Naive B cell (primary cell): ENCODE measurements at regions not wholly inside any gene's neighbourhood (a gene's known extent, or its start where the extent isn't known, plus 50 kb on each side); places are given as distances from the start of the nearest gene placed in this dataset.

Experiments used
- ATAC-seq, 2 donors: fragments of 150-1000 bp; cut with Tn5 transposase; 2 replicates each; pipeline ENCODE4 v1.10.0; 2021; ENCODE audit warnings: low read depth in 2 of 2, mild to moderate bottlenecking in 2 of 2, moderate library complexity in 2 of 2
- DNase-seq: peaks from one replicate; pipeline ENCODE4 v3.0.0; 2022
- H3K27ac Mint-ChIP-seq, 6 donors: one replicate each; pipeline ENCODE4 v1.8.0; 2020 to 2022; ENCODE audit warnings: mild to moderate bottlenecking in 6 of 6, mixed read lengths in 6 of 6, moderate library complexity in 5 of 6, inconsistent platforms in 2 of 6
- H3K27me3 Mint-ChIP-seq, 3 donors: one replicate each; pipeline ENCODE4 v1.8.0; 2021 to 2022; ENCODE audit warnings: mixed read lengths in 3 of 3, mild to moderate bottlenecking in 1 of 3
- H3K36me3 Mint-ChIP-seq, 2 donors: one replicate each; pipeline ENCODE4 v1.8.0; 2020 to 2022; ENCODE audit warnings: mixed read lengths in 2 of 2, inconsistent platforms in 1 of 2, mild to moderate bottlenecking in 1 of 2
- H3K4me1 Mint-ChIP-seq, 3 donors: one replicate each; pipeline ENCODE4 v1.8.0; 2020 to 2022; ENCODE audit warnings: mixed read lengths in 3 of 3, inconsistent platforms in 1 of 3, mild to moderate bottlenecking in 1 of 3, moderate library complexity in 1 of 3
- H3K4me3 Mint-ChIP-seq, 8 donors: one replicate each; pipeline ENCODE4 v1.8.0; 2020 to 2022; ENCODE audit warnings: mild to moderate bottlenecking in 8 of 8, mixed read lengths in 8 of 8, moderate library complexity in 8 of 8, inconsistent platforms in 2 of 8
- H3K9me3 Mint-ChIP-seq, 7 donors: one replicate each; pipeline ENCODE4 v1.8.0; 2020 to 2022; ENCODE audit warnings: mixed read lengths in 7 of 7, mild to moderate bottlenecking in 5 of 7, inconsistent platforms in 2 of 7, moderate library complexity in 1 of 7

- Mint-ChIP-seq H3K4me1 (no peaks in the 10 kb centered on the region), H3K9me3 (peaks cover 0 to 10% (median 5%) of the 10 kb centered on the region in 7 donors), H3K27me3 (no peaks in the 10 kb centered on the region), H3K36me3 (no peaks in the 10 kb centered on the region), H3K4me3 (no peak overlapping the region), H3K27ac (no peak overlapping the region)
- ATAC-seq = no peak
- DNase-seq = no peak
Measured at GRCh38 chr11:106619320-106619990, 398.8 kb downstream of the GUCY1A2 start.

- DNase-seq = no peak
- no peak for ATAC-seq
- no peaks in the 10 kb centered on the region for H3K4me1 Mint-ChIP-seq
- peaks cover 0 to 10% (median 5%) of the 10 kb centered on the region in 7 donors for H3K9me3 Mint-ChIP-seq
- H3K4me3 Mint-ChIP-seq = no peak overlapping the region
- H3K36me3 Mint-ChIP-seq = no peaks in the 10 kb centered on the region
- no peak overlapping the region for H3K27ac Mint-ChIP-seq
- no peaks in the 10 kb centered on the region for H3K27me3 Mint-ChIP-seq
Measured at GRCh38 chr11:106621484-106621883, 396.8 kb downstream of the GUCY1A2 start.
